Activated naive CD4-positive, alpha-beta T cell treated with anti-CD3 and anti-CD28 coated beads, Interleukin-2, amount 10 ng/mL, durations not matched to agents 7 days and 5 days (primary cell): ENCODE measurements at regions not wholly inside any gene's neighbourhood (a gene's known extent, or its start where the extent isn't known, plus 50 kb on each side); places are given as distances from the start of the nearest gene placed in this dataset.

Experiments
- CTCF ChIA-PET: fragments of 350-600 bp; sonication (Branson Sonifier 250); formaldehyde crosslinking; loops from one replicate; lab custom pipeline; 2021; ENCODE audit warnings: antibody characterized with exemption; lab: Charles Lee
- DNase-seq: peaks from one replicate; pipeline ENCODE4 v3.0.0-alpha.2; 2020
- H3K27ac Mint-ChIP-seq: one replicate; pipeline ENCODE4 v1.8.0; 2021; ENCODE audit warnings: mild to moderate bottlenecking, moderate library complexity, mixed read lengths
- H3K27me3 Mint-ChIP-seq: one replicate; pipeline ENCODE4 v1.8.0; 2021; ENCODE audit warnings: mild to moderate bottlenecking, mixed read lengths
- H3K36me3 Mint-ChIP-seq: one replicate; pipeline ENCODE4 v1.8.0; 2021; ENCODE audit warnings: mixed read lengths
- H3K4me1 Mint-ChIP-seq: one replicate; pipeline ENCODE4 v1.8.0; 2021; ENCODE audit warnings: mixed read lengths
- H3K4me3 Mint-ChIP-seq: one replicate; pipeline ENCODE4 v1.8.0; 2021; ENCODE audit warnings: mild to moderate bottlenecking, moderate library complexity, mixed read lengths
- H3K9me3 Mint-ChIP-seq: one replicate; pipeline ENCODE4 v1.8.0; 2021; ENCODE audit warnings: mixed read lengths

- no peak overlapping the region for H3K27ac Mint-ChIP-seq
- DNase-seq = no peak
Observed at GRCh38 chr10:127797339-127797738, 60.4 kb downstream of the FOXI2 start.

GRCh38 chr10:127798111-127798510 lies 61.1 kb downstream of the FOXI2 start:
- Mint-ChIP-seq H3K36me3 (no peaks in the 10 kb centered on the region), H3K9me3 (no peaks in the 10 kb centered on the region), H3K4me1 (no peaks in the 10 kb centered on the region), H3K27me3 (no peaks in the 10 kb centered on the region), H3K4me3 (no peak overlapping the region), H3K27ac (no peak overlapping the region)
- no peak for DNase-seq
- CTCF ChIA-PET = no interaction called here

More at GRCh38 chr10:127797339-127797738, 60.4 kb downstream of the FOXI2 start:
- no peaks in the 10 kb centered on the region for H3K36me3 Mint-ChIP-seq
- no peak overlapping the region for H3K4me3 Mint-ChIP-seq
- no peaks in the 10 kb centered on the region for H3K4me1 Mint-ChIP-seq
- H3K9me3 Mint-ChIP-seq = no peaks in the 10 kb centered on the region
- H3K27me3 Mint-ChIP-seq = no peaks in the 10 kb centered on the region
- CTCF ChIA-PET = no interaction called here

- CTCF ChIA-PET = interaction anchor here (1.6 kb wide), 1 partner anchor 12 kb away, joined by 3 read pairs; no protein-coding TSS in a partner anchor
- H3K4me3 Mint-ChIP-seq = no peak overlapping the region
- H3K4me1 Mint-ChIP-seq = no peaks in the 10 kb centered on the region
- H3K27me3 Mint-ChIP-seq = no peaks in the 10 kb centered on the region
- H3K36me3 Mint-ChIP-seq = no peaks in the 10 kb centered on the region
- no peak for DNase-seq
- H3K27ac Mint-ChIP-seq = no peak overlapping the region
- no peaks in the 10 kb centered on the region for H3K9me3 Mint-ChIP-seq
Observed at GRCh38 chr10:127801302-127801701, 64.3 kb downstream of the FOXI2 start.

GRCh38 chr10:127802531-127803095 lies 65.6 kb downstream of the FOXI2 start:
- no peaks in the 10 kb centered on the region for H3K27me3 Mint-ChIP-seq
- H3K36me3 Mint-ChIP-seq = no peaks in the 10 kb centered on the region
- no peak for DNase-seq
- CTCF ChIA-PET = interaction anchor here (1.6 kb wide), 1 partner anchor 11 kb away, joined by 3 read pairs; no protein-coding TSS in a partner anchor
- no peaks in the 10 kb centered on the region for H3K4me1 Mint-ChIP-seq
- no peak overlapping the region for H3K4me3 Mint-ChIP-seq
- H3K9me3 Mint-ChIP-seq = no peaks in the 10 kb centered on the region
- no peak overlapping the region for H3K27ac Mint-ChIP-seq

GRCh38 chr10:127804696-127805095 lies 67.7 kb downstream of the FOXI2 start:
- no peaks in the 10 kb centered on the region for H3K27me3 Mint-ChIP-seq
- CTCF ChIA-PET = no interaction called here
- no peak for DNase-seq
- H3K27ac Mint-ChIP-seq = no peak overlapping the region
- no peaks in the 10 kb centered on the region for H3K36me3 Mint-ChIP-seq
- H3K4me3 Mint-ChIP-seq = no peak overlapping the region
- no peaks in the 10 kb centered on the region for H3K4me1 Mint-ChIP-seq
- H3K9me3 Mint-ChIP-seq = no peaks in the 10 kb centered on the region

GRCh38 chr10:127805950-127806349 lies 69.0 kb downstream of the FOXI2 start:
- Mint-ChIP-seq H3K27me3 (no peaks in the 10 kb centered on the region), H3K4me3 (no peak overlapping the region), H3K4me1 (no peaks in the 10 kb centered on the region), H3K27ac (no peak overlapping the region), H3K9me3 (peaks cover 2% of the 10 kb centered on the region), H3K36me3 (no peaks in the 10 kb centered on the region)
- CTCF ChIA-PET = no interaction called here
- no peak for DNase-seq

GRCh38 chr10:127812041-127812440 lies 75.1 kb downstream of the FOXI2 start:
- no peak for DNase-seq
- H3K27me3 Mint-ChIP-seq = no peaks in the 10 kb centered on the region
- H3K36me3 Mint-ChIP-seq = no peaks in the 10 kb centered on the region
- CTCF ChIA-PET = no interaction called here
- no peak overlapping the region for H3K27ac Mint-ChIP-seq
- no peak overlapping the region for H3K4me3 Mint-ChIP-seq
- peaks cover 2% of the 10 kb centered on the region for H3K9me3 Mint-ChIP-seq
- no peaks in the 10 kb centered on the region for H3K4me1 Mint-ChIP-seq

GRCh38 chr10:127813290-127813689 lies 76.3 kb downstream of the FOXI2 start:
- Mint-ChIP-seq H3K36me3 (no peaks in the 10 kb centered on the region), H3K4me3 (no peak overlapping the region), H3K27me3 (no peaks in the 10 kb centered on the region), H3K4me1 (no peaks in the 10 kb centered on the region), H3K9me3 (peaks cover 2% of the 10 kb centered on the region), H3K27ac (no peak overlapping the region)
- CTCF ChIA-PET = interaction anchor here (1.0 kb wide), 1 partner anchor 11 kb away, joined by 3 read pairs; no protein-coding TSS in a partner anchor
- no peak for DNase-seq

- CTCF ChIA-PET = no interaction called here
- H3K4me3 Mint-ChIP-seq = no peak overlapping the region
- no peaks in the 10 kb centered on the region for H3K36me3 Mint-ChIP-seq
- no peaks in the 10 kb centered on the region for H3K4me1 Mint-ChIP-seq
- no peak overlapping the region for H3K27ac Mint-ChIP-seq
- H3K9me3 Mint-ChIP-seq = peaks cover 2% of the 10 kb centered on the region
- no peaks in the 10 kb centered on the region for H3K27me3 Mint-ChIP-seq
- DNase-seq = no peak
Observed at GRCh38 chr10:127815147-127815546, 77.6 kb downstream of the CLRN3 start.

GRCh38 chr10:127824826-127825225 lies 67.9 kb downstream of the CLRN3 start:
- DNase-seq = no peak
- H3K4me1 Mint-ChIP-seq = no peaks in the 10 kb centered on the region
- CTCF ChIA-PET = no interaction called here
- no peak overlapping the region for H3K27ac Mint-ChIP-seq
- no peaks in the 10 kb centered on the region for H3K36me3 Mint-ChIP-seq
- H3K27me3 Mint-ChIP-seq = peaks cover 9% of the 10 kb centered on the region
- no peak overlapping the region for H3K4me3 Mint-ChIP-seq
- peaks cover 6% of the 10 kb centered on the region for H3K9me3 Mint-ChIP-seq

GRCh38 chr10:127826154-127826725 lies 66.5 kb downstream of the CLRN3 start:
- DNase-seq = no peak
- CTCF ChIA-PET = no interaction called here
- Mint-ChIP-seq H3K4me3 (no peak overlapping the region), H3K27ac (no peak overlapping the region), H3K4me1 (no peaks in the 10 kb centered on the region), H3K36me3 (no peaks in the 10 kb centered on the region), H3K9me3 (peaks cover 6% of the 10 kb centered on the region), H3K27me3 (peaks cover 9% of the 10 kb centered on the region)

- Mint-ChIP-seq H3K27ac (no peak overlapping the region), H3K36me3 (no peaks in the 10 kb centered on the region), H3K4me1 (no peaks in the 10 kb centered on the region), H3K9me3 (peaks cover 2% of the 10 kb centered on the region), H3K27me3 (peaks cover 6% of the 10 kb centered on the region), H3K4me3 (no peak overlapping the region)
- DNase-seq = no peak
- CTCF ChIA-PET = no interaction called here
Observed at GRCh38 chr10:127827354-127828140, 65.2 kb downstream of the CLRN3 start.
